Left lobe of liver (tissue), 2 donors: ENCODE measurements at regions not wholly inside any gene's neighbourhood (a gene's known extent, or its start where the extent isn't known, plus 50 kb on each side); places are given as distances from the start of the nearest gene placed in this dataset.
"Not testable (repeated sequence)": the region's sequence is repeated elsewhere in the genome, so short reads cannot be mapped to it uniquely, and the experiment has no call there.

ENCODE experiments used
- ATAC-seq: fragments of 200-7000 bp; cut with Tn5 transposase; one replicate; pipeline ENCODE4 v1.9.1; 2020; ENCODE audit warnings: mild to moderate bottlenecking, moderate library complexity
- DNase-seq: peaks from one replicate; pipeline ENCODE4 v3.0.0-alpha.2; 2020; ENCODE audit warnings: low spot score
- donor health status: DM: no; HTN: no; CAD: no; lungs with moderate emphysema.
- donor health status: DM: no; HTN: yes; CAD: no.

- not testable (repeated sequence) for ATAC-seq, DNase-seq
These were observed 350.9 kb downstream of the SPIN4 start for GRCh38 chrX:63000196-63000595.
